Sigmoid colon (tissue), 6 donors: ENCODE measurements at regions not wholly inside any gene's neighbourhood (a gene's known extent, or its start where the extent isn't known, plus 50 kb on each side); places are given as distances from the start of the nearest gene placed in this dataset.

Source experiments
- DNase-seq: peaks from one replicate; pipeline ENCODE4 v3.0.0-alpha.2; 2019
- H3K27ac ChIP-seq, 4 donors: fragments of 200-600 bp; sonication (generic); one replicate each; pipeline ENCODE4 v1.5.1; 2016 to 2019; ENCODE audit warnings: mild to moderate bottlenecking in 1 of 4
- H3K27me3 ChIP-seq, 3 donors: fragments of 200-600 bp; sonication (generic); one replicate each; pipeline ENCODE4 v1.5.1; 2019; ENCODE audit warnings: mild to moderate bottlenecking in 1 of 3
- H3K36me3 ChIP-seq, 4 donors: fragments of 200-600 bp; sonication (generic); one replicate each; pipeline ENCODE4 v1.5.1; 2016 to 2019
- H3K4me1 ChIP-seq, 4 donors: fragments of 200-600 bp; sonication (generic); one replicate each; pipeline ENCODE4 v1.5.1; 2017 to 2019
- H3K4me3 ChIP-seq, 4 donors: fragments of 200-600 bp; sonication (generic); one replicate each; pipeline ENCODE4 v1.5.1; 2017 to 2019; ENCODE audit warnings: mild to moderate bottlenecking in 2 of 4, moderate library complexity in 1 of 4
- H3K9me3 ChIP-seq, 4 donors: fragments of 200-600 bp in 3 of 4; sonication (generic) in 3 of 4; one replicate each; pipeline versions ENCODE4 v1.5.1 to v1.6.1; 2013 to 2019
- EP300 ChIP-seq, 4 donors: sonication (generic); formaldehyde crosslinking; IDR thresholded peaks; one replicate each; pipeline ENCODE4 v1.6.1; 2017; ENCODE audit warnings: antibody characterized with exemption in 4 of 4
- POLR2A ChIP-seq, 2 donors: fragments of 450-650 bp; IDR thresholded peaks; one replicate each; pipeline ENCODE4 v1.6.1; 2016; ENCODE audit warnings: antibody characterized with exemption in 2 of 2, mild to moderate bottlenecking in 2 of 2, moderate library complexity in 2 of 2
- POLR2AphosphoS5 ChIP-seq, 4 donors: sonication (generic); formaldehyde crosslinking; IDR thresholded peaks; one replicate each; pipeline ENCODE4 v1.6.1; 2017; ENCODE audit warnings: antibody characterized with exemption in 4 of 4
- WGBS, 2 donors: extraction: QIAGEN DNeasy Blood & Tissue Kit; methylation state at CpG; one replicate each; pipeline ENCODE4 v1.1.7; 2013; 5-methylcytosine and 5-hydroxymethylcytosine counted together
- intact Hi-C: fragments of 100-400 bp; cut with DNase I; formaldehyde crosslinking; loops from one replicate; pipeline ENCODE4 v1.15.1; 2023
- TF ChIP-seq, protein P1 (sequence below), 4 experiments: fragments of 450-650 bp in 3 of 4; fragments of 200-600 bp in 1 of 4; IDR thresholded peaks; one replicate each; pipeline ENCODE4 v1.5.1; 2016 to 2019; ENCODE audit warnings: antibody characterized with exemption in 4 of 4, mild to moderate bottlenecking in 3 of 4, moderate library complexity in 2 of 4
- donor health status: healthy with polysubstance abuse.
- donor health status: healthy.

DNA sequence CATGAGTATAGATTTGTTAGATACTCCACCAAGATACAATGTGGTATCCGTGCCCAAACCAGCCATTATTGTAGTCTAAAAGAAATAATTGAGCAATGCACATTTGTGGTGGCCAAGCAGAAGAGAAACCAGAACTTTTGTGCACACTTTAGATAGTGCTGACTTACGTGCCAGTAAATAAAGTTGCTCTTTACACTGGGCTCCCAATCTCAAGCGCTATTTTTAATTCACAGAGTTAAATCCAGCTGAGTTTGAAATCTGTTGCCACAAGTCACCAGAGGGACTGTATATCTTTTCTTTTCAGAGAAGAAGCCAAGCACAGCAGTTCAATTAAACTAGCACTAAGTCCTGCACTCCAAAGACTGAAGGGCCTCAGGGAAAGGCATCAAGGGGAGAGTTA lies 680.4 kb downstream of the TDRD15 start:
- no peak overlapping the region for H3K27ac ChIP-seq
- TF ChIP-seq, protein P1, sequence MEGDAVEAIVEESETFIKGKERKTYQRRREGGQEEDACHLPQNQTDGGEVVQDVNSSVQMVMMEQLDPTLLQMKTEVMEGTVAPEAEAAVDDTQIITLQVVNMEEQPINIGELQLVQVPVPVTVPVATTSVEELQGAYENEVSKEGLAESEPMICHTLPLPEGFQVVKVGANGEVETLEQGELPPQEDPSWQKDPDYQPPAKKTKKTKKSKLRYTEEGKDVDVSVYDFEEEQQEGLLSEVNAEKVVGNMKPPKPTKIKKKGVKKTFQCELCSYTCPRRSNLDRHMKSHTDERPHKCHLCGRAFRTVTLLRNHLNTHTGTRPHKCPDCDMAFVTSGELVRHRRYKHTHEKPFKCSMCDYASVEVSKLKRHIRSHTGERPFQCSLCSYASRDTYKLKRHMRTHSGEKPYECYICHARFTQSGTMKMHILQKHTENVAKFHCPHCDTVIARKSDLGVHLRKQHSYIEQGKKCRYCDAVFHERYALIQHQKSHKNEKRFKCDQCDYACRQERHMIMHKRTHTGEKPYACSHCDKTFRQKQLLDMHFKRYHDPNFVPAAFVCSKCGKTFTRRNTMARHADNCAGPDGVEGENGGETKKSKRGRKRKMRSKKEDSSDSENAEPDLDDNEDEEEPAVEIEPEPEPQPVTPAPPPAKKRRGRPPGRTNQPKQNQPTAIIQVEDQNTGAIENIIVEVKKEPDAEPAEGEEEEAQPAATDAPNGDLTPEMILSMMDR (IDR thresholded peaks at IDR 0.05): no peak
- no peak for TF ChIP-seq EP300 (IDR thresholded peaks at IDR 0.05)
- no peak for TF ChIP-seq POLR2AphosphoS5 (IDR thresholded peaks at IDR 0.05)
- no peak for TF ChIP-seq POLR2A (IDR thresholded peaks at IDR 0.05)
- intact Hi-C loops: no loop called here
- 81 to 86% methylated on average over 3 of the region's 3 CpGs for WGBS, 2 donors
- H3K4me3 ChIP-seq: no peak overlapping the region
- no peaks in the 10 kb centered on the region for H3K27me3 ChIP-seq
- DNase-seq: no peak
- H3K9me3 ChIP-seq: no peaks in the 10 kb centered on the region
- H3K4me1 ChIP-seq: no peaks in the 10 kb centered on the region
- H3K36me3 ChIP-seq: no peaks in the 10 kb centered on the region

DNA sequence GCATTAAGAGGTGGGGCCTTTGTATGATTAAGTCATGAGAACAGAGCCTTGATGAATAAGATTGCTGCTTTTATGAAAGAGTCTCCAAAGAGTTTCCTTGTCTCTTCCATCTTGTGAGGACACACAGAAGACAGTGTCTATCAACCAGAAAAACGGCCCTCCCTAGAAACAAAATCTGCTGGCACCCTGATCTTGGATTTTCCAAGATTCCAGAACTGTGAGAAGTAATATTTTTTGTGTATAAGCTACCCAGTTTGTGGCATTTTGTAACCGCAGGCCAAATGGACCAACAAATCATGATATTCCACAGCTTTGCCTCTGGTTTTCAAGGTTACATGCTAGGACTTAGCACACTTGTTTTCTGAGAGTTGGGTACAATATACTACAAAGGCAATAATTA lies 687.8 kb downstream of the TDRD15 start:
- H3K4me1 ChIP-seq: no peaks in the 10 kb centered on the region
- H3K27ac ChIP-seq: no peak overlapping the region
- TF ChIP-seq, protein P1 (IDR thresholded peaks at IDR 0.05): no peak
- TF ChIP-seq EP300 (IDR thresholded peaks at IDR 0.05) (no peak), POLR2AphosphoS5 (IDR thresholded peaks at IDR 0.05) (no peak), POLR2A (IDR thresholded peaks at IDR 0.05) (no peak)
- H3K27me3 ChIP-seq: no peaks in the 10 kb centered on the region
- no peaks in the 10 kb centered on the region for H3K36me3 ChIP-seq
- no peak overlapping the region for H3K4me3 ChIP-seq
- no peak for DNase-seq
- 51 to 78% methylated on average over 2 of the region's 2 CpGs for WGBS, 2 donors
- intact Hi-C loops: no loop called here
- no peaks in the 10 kb centered on the region for H3K9me3 ChIP-seq

- Histone ChIP-seq H3K4me3 (no peak overlapping the region), H3K9me3 (no peaks in the 10 kb centered on the region), H3K36me3 (no peaks in the 10 kb centered on the region), H3K27me3 (no peaks in the 10 kb centered on the region), H3K4me1 (no peaks in the 10 kb centered on the region), H3K27ac (no peak overlapping the region)
- TF ChIP-seq, protein P1 (IDR thresholded peaks at IDR 0.05): no peak
- no peak for TF ChIP-seq POLR2AphosphoS5 (IDR thresholded peaks at IDR 0.05)
- TF ChIP-seq POLR2A (IDR thresholded peaks at IDR 0.05): no peak
- TF ChIP-seq EP300 (IDR thresholded peaks at IDR 0.05): no peak
- no peak for DNase-seq
- 77 to 83% methylated on average over 1 of the region's 1 CpG for WGBS, 2 donors
- intact Hi-C loops: no loop called here
These were observed 689.0 kb downstream of the TDRD15 start for GRCh38 chr2:21812766-21813165.

DNA sequence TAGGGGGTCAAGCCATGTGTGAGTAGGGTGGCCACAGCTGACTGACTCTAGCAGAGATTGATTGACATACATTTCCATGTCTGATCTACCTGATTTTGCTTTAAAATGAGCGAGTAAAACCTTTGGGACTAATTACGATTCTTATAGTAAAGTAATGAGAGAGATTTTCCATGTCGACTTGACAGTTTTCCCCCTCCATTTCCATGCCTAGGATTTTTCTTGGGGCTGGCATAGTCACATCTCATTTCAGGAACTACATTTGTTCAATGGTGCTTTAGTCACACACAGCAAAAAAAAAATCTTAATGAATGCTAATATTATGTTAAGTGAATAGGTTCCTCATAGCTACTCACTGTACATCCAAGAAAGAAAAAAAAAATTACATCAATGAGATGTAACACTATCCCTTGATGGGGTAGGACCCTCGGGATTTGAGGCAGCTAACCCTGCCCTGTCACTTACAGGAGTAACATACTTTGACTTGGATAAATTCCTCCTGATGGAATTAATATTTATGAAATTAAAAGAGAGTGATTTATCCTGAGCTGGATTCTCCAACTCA lies 690.9 kb downstream of the TDRD15 start:
- no peak for DNase-seq
- H3K36me3 ChIP-seq: no peaks in the 10 kb centered on the region
- 79 to 81% methylated on average over 4 of the region's 4 CpGs for WGBS, 2 donors
- intact Hi-C loops: no loop called here
- no peak overlapping the region for H3K27ac ChIP-seq
- no peak for TF ChIP-seq POLR2AphosphoS5 (IDR thresholded peaks at IDR 0.05)
- TF ChIP-seq, protein P1 (IDR thresholded peaks at IDR 0.05): no peak
- no peak for TF ChIP-seq EP300 (IDR thresholded peaks at IDR 0.05)
- TF ChIP-seq POLR2A (IDR thresholded peaks at IDR 0.05): no peak
- H3K9me3 ChIP-seq: no peaks in the 10 kb centered on the region
- no peaks in the 10 kb centered on the region for H3K27me3 ChIP-seq
- no peaks in the 10 kb centered on the region for H3K4me1 ChIP-seq
- H3K4me3 ChIP-seq: no peak overlapping the region

DNA sequence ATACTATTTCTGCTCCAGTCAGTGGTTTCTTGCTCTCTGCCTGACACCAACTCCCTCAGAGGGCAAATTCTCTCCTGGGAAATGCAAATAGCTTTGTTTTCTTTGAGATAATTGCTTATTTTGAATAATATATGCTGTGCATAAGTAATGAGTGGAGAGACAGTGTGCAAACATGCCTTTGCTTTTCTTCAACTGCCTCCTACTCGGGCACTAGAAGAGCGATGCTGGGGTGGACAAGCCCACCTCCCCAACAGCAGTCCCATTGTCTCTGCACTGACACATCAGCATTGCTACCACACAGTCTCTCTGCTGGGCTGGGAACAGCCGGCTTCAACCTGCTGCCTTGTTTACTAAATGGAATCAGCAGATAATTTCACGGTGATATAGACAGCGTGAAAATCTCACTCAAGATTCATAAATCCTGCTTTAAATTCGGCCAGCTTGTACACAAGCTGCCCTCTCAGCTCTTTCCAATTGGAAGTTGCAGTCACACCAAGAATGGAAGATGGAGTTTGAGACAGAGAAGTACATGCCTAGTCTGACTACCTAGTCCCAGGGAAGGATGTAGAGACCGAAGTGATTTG lies 694.5 kb downstream of the TDRD15 start:
- DNase-seq: no peak
- intact Hi-C loops: no loop called here
- no peaks in the 10 kb centered on the region for H3K27me3 ChIP-seq
- TF ChIP-seq POLR2AphosphoS5 (IDR thresholded peaks at IDR 0.05) (no peak), EP300 (IDR thresholded peaks at IDR 0.05) (no peak), POLR2A (IDR thresholded peaks at IDR 0.05) (no peak)
- TF ChIP-seq, protein P1 (IDR thresholded peaks at IDR 0.05): no peak
- H3K4me3 ChIP-seq: no peak overlapping the region
- no peak overlapping the region for H3K27ac ChIP-seq
- no peaks in the 10 kb centered on the region for H3K9me3 ChIP-seq
- peaks cover 0 to 13% (median 0%) of the 10 kb centered on the region in 4 donors for H3K4me1 ChIP-seq
- WGBS, 2 donors: 62 to 74% methylated on average over 7 of the region's 7 CpGs
- no peaks in the 10 kb centered on the region for H3K36me3 ChIP-seq
